Fibroblast of pulmonary artery (primary cell): ENCODE measurements at regions not wholly inside any gene's neighbourhood (a gene's known extent, or its start where the extent isn't known, plus 50 kb on each side); places are given as distances from the start of the nearest gene placed in this dataset.

Source experiments
- DNase-seq: peaks from one replicate; pipeline ENCODE4 v3.0.0-alpha.2; 2010; ENCODE audit warnings: low read depth
- H3K4me3 ChIP-seq: replicated peaks from 2 replicates; pipeline ENCODE4 v1.5.1; 2011; ENCODE audit warnings: low read depth, mild to moderate bottlenecking, control low read depth, low read length, moderate library complexity
- TF ChIP-seq, protein P1 (sequence below): IDR thresholded peaks from 2 replicates; pipeline ENCODE4 v1.5.1; 2011; ENCODE audit warnings: mild to moderate bottlenecking, control low read depth, low read length, inconsistent platforms; ENCODE audit errors: missing control alignments

DNA sequence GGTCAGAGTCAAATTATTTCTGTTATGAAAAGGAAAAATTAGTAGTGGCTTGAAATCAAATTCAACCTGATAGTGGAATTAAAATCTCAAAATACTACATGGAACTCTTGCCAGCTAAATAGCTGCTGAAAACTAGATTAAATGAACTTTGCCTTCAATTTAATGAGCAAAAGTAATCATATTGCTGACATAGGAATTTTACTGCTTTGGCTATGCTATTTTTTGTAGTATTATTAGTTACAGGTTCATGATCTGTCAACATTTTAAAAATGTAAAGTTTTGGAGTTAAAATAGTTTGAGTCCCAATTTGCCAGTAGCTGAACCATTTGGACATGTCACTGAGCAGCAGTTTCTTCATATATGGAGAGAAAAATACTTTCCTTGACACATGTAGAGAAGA, 81.4 kb downstream of the RERGL start:
- TF ChIP-seq, protein P1, sequence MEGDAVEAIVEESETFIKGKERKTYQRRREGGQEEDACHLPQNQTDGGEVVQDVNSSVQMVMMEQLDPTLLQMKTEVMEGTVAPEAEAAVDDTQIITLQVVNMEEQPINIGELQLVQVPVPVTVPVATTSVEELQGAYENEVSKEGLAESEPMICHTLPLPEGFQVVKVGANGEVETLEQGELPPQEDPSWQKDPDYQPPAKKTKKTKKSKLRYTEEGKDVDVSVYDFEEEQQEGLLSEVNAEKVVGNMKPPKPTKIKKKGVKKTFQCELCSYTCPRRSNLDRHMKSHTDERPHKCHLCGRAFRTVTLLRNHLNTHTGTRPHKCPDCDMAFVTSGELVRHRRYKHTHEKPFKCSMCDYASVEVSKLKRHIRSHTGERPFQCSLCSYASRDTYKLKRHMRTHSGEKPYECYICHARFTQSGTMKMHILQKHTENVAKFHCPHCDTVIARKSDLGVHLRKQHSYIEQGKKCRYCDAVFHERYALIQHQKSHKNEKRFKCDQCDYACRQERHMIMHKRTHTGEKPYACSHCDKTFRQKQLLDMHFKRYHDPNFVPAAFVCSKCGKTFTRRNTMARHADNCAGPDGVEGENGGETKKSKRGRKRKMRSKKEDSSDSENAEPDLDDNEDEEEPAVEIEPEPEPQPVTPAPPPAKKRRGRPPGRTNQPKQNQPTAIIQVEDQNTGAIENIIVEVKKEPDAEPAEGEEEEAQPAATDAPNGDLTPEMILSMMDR: no peak
- H3K4me3 ChIP-seq: no peak overlapping the region
- no peak for DNase-seq

DNA sequence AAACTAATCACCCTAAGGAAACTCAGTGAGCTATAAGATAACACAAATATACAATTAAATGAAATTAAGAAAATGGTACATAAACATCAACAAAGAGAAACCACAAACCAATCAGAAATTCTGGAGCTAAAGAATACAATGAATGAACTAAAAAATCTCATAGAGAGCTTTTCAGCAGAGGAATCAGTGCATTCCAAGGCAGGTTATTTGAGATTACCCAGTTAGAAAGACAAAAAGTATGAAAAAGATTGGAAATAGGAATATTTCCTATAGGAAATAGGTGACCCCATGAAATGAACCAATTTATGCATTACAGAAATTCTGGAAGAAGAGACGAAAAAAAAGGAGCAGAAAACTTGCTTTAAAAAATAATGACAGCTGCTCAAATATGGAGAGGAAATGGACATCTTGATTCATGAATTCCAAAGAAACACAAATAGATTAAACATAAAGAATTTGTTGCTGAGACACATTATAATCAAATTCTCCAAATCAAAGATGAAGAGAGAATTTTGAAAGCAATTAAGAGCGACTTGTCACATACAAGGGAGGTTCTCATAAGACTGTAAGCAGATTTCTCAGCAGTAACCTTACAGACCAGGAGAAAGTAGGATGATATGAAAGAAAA, 90.7 kb downstream of the RERGL start:
- DNase-seq: no peak
- TF ChIP-seq, protein P1: no peak
- H3K4me3 ChIP-seq: no peak overlapping the region

DNA sequence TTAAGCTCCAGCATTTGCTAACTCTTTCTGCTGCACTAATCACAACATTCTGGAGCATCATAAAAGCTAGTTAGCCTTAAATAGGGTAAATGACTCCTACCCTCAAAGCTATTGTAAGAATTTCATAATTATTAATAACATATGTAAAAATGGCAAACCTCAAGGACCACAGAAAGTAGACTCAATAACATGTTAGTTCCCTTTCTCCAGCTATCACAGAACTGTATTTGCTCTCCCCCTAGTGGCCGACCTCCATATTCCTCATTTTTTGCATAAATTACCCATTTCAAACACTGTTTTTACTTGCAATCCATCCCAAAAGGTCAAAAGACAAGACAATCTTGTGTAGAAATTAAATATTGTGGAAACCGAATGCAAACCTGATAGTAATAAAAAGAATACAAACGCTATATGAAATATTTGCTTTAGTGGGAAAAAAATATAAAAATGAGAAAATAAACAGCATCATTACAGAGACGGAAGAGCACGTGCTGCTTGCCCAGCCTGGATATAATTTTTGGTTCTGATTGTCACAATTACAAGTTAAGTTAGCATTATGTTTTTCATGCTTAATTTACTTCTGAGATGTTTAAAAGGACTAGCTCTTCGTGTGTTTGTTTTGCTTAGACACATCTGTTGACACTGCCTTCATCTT, 97.9 kb downstream of the RERGL start:
- DNase-seq: peak; percentile 53
- TF ChIP-seq, protein P1: peak; percentile 81
- H3K4me3 ChIP-seq: no peak overlapping the region

DNA sequence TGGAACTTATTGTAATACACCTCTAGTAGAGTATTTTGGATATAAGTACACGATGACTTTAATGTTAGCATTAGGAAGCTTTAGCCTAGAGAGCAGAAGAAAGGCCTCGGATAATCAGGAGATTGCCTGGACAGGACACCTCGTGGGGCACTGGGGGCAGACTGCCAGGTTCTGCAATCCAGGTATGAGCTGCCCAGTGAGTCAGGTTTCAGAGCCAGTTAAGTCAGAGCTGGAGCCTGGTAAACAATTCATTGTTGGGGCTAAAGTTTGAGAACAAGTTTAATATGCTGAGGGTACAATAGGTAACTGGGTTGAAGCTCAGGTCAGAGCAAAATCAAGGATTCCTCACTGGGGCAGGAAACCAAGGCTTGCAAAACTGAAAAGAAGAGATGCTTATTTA, 107.4 kb downstream of the RERGL start:
- no peak for DNase-seq
- TF ChIP-seq, protein P1: no peak
- no peak overlapping the region for H3K4me3 ChIP-seq

DNA sequence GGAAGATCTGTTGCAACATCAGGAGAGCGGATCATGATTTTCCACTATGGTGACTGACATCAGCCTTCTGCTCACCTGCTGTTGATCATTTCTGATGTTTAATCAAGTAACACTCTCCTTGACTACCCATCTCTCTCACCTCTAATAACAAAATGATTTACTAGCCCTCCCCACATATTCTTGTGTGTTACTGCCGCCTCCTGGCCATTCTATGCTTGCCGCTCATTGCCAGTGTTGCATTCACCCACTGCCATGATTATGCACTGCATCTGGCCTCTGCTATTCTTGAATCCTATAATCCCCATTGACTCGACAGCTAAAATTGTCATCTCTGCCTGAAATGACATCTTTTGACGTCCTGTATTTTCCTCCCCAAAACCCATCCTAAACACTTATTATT, 113.8 kb downstream of the RERGL start:
- TF ChIP-seq, protein P1: no peak
- no peak for DNase-seq
- no peak overlapping the region for H3K4me3 ChIP-seq

DNA sequence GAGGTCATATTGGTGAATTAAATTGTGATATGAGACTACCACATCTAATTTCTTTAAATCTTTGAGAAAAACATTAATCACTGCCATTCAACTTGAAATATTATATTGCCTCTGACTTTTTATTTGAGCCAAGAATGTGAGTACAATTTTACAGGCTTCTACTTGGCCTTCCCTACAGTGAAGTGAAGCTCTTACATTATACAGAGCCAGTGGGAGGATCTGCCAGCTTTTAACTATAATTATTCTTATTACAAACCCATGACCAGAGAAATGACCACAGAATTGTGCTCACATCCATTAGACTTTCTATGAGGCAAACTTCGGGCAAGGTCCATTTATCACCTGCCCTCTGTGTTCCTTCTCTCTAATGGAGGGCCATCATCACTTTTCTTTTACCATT, 114.2 kb downstream of the RERGL start:
- no peak overlapping the region for H3K4me3 ChIP-seq
- no peak for DNase-seq
- TF ChIP-seq, protein P1: no peak

DNA sequence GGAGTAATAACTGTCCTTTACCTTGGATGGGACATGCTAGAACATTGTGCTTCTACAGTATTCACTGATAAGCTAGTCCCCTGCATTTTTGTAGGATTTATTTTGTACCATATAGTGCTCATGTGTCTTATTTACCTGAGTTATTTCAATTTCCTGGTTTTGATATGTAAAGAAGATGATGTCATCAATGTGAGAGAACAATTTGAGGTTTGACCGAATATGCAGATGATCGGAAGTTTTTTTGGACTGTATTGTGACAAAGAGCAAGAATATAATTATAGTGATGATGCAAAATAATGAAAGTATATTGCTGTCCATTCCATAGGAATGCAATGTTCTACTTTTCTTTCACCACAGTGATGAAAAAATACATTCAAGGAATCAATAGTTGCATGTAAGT, 114.8 kb downstream of the RERGL start:
- no peak for DNase-seq
- TF ChIP-seq, protein P1: no peak

More for the DNA sequence above, 114.8 kb downstream of the RERGL start:
- no peak overlapping the region for H3K4me3 ChIP-seq
